ENCODE measurements at regions not wholly inside any gene's neighbourhood (a gene's known extent, or its start where the extent isn't known, plus 50 kb on each side); places are given as distances from the start of the nearest gene placed in this dataset.

DNA sequence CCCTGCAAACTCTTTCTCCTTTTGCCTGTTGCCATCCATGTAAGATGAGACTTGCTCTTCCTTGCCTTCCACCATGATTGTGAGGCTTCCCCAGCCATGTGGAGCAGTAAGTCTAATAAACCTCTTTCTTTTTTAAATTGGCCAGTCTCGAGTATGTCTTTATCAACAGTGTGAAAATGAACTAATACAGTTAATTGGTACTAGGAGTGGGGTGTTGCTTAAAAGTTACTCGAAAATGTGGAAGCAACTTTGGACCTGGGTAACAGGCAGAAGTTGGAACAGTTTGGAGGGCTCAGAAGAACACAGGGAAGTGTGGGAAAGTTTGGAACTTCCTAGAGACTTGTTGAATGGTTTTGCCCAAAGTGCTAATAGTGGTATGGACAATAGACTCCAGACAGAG lies 359.2 kb upstream of the KHDRBS2 start:
- no peak overlapping the region for H3K4me3 ChIP-seq (ENCODE audit: control insufficient read depth, low read depth, low read length)
- TF ChIP-seq, protein P1, sequence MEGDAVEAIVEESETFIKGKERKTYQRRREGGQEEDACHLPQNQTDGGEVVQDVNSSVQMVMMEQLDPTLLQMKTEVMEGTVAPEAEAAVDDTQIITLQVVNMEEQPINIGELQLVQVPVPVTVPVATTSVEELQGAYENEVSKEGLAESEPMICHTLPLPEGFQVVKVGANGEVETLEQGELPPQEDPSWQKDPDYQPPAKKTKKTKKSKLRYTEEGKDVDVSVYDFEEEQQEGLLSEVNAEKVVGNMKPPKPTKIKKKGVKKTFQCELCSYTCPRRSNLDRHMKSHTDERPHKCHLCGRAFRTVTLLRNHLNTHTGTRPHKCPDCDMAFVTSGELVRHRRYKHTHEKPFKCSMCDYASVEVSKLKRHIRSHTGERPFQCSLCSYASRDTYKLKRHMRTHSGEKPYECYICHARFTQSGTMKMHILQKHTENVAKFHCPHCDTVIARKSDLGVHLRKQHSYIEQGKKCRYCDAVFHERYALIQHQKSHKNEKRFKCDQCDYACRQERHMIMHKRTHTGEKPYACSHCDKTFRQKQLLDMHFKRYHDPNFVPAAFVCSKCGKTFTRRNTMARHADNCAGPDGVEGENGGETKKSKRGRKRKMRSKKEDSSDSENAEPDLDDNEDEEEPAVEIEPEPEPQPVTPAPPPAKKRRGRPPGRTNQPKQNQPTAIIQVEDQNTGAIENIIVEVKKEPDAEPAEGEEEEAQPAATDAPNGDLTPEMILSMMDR (conservative IDR thresholded peaks at IDR 0.05; ENCODE audit: control insufficient read depth, insufficient read depth, low read depth, low read length): no peak
- DNase-seq (ENCODE audit: low read depth): no peak

DNA sequence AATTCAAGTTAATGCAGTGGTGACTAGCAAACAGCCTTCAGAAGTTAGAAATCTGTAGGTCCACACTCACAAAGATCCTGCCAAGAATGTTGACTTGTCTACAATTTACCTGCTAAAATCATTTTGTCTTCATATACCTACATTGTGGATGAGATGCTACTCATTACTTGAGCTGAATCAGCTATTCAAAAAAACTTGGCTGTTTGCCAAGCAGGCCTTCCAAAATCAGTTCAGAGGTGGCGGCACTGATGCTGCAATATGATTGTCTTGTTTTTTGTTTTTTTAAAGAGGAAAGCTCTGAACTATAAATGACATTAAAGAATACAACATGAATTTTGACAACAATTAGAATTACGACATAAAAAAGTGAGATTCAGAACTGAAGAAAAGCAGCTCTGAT lies 354.7 kb upstream of the KHDRBS2 start:
- TF ChIP-seq, protein P1 (conservative IDR thresholded peaks at IDR 0.05; ENCODE audit: control insufficient read depth, insufficient read depth, low read depth, low read length): no peak
- no peak for DNase-seq (ENCODE audit: low read depth)
- H3K4me3 ChIP-seq (ENCODE audit: control insufficient read depth, low read depth, low read length): no peak overlapping the region

DNA sequence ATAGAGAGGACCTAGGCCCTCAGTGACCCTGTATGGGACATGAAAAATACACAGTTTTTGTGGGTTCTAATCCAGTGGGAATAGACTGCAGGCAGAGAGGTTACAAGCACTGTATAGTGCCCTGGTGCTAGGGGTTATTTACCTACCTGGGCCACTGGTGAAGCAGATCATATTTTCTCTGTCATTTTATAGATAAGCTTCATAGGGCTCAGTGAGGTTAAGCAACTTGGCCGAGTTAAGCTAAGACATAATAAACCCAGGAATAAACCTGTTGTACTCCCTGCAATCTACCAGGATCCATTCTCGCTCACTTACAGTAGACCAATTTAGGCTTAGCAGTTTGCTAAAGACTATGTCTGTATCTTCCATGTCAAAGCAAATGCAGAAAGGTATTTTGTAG lies 340.6 kb upstream of the KHDRBS2 start:
- TF ChIP-seq, protein P1 (conservative IDR thresholded peaks at IDR 0.05; ENCODE audit: control insufficient read depth, insufficient read depth, low read depth, low read length): no peak

DNA sequence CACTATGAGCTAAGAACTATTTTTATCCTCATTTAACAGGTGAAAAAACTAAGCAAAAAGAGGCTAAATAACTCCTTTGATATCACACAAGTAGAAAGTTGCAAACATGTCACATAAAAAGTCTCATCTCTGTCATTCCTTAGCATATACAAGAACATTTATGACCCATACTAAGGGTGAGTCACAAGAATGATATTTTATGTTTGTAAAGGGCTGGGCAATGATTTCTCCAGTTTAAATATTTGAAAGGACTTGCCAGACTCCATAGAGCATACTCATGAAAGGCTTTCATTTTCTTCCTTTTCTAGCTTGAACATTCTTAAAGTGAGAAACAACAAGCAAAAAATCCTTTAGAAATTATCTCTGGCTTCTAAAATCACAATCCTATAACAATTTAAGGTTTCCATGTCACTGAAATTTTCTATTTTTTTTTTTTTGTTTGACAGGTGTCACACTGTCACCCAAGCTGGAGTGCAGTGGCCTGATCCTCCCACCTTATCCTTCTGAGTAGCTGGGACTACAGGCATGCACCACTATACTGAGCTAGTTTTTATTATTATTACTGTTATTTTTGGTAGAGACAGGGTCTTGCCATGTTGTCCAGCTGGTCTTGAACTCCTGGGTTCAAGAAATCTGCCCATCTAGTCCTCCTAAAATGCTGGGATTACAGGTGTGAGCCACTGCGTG lies 338.0 kb upstream of the KHDRBS2 start:
- no peak for DNase-seq (ENCODE audit: low read depth)
- no peak overlapping the region for H3K4me3 ChIP-seq (ENCODE audit: control insufficient read depth, low read depth, low read length)
- TF ChIP-seq, protein P1 (conservative IDR thresholded peaks at IDR 0.05; ENCODE audit: control insufficient read depth, insufficient read depth, low read depth, low read length): no peak

More for the DNA sequence above, 340.6 kb upstream of the KHDRBS2 start:
- H3K4me3 ChIP-seq (ENCODE audit: control insufficient read depth, low read depth, low read length): no peak overlapping the region
- no peak for DNase-seq (ENCODE audit: low read depth)

DNA sequence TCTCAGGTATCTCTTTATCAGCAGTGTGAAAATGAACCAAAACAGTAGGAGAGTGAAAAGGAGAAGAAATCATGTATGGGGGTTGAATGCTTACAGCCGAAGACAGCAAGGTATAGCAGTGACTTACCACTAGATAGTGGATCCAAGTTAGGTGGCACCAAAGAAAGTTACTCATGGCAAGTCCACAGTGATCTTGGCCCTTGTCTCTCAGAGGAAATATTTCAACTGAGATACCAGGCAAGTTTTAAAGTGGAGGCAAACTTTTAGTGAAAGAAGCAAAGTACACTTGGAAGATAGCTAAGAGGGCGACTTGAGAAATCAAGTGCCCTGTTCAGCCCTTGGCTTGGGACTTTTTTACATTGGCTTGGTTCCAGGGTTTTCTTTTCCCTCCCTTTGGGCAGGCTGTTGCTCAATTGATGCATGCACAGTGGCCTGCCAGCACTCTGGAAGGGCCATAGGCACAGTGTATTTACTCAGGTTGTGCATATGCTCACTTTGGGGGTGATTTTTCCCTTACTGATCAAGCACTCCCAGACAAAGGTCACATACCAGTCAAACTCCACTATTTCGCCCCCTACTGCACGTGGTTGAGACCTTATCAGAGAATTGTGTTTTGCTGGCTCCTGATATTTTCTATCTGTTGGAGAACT lies 329.5 kb upstream of the KHDRBS2 start:
- DNase-seq (ENCODE audit: low read depth): no peak
- H3K4me3 ChIP-seq (ENCODE audit: control insufficient read depth, low read depth, low read length): no peak overlapping the region
- TF ChIP-seq, protein P1 (conservative IDR thresholded peaks at IDR 0.05; ENCODE audit: control insufficient read depth, insufficient read depth, low read depth, low read length): no peak

DNA sequence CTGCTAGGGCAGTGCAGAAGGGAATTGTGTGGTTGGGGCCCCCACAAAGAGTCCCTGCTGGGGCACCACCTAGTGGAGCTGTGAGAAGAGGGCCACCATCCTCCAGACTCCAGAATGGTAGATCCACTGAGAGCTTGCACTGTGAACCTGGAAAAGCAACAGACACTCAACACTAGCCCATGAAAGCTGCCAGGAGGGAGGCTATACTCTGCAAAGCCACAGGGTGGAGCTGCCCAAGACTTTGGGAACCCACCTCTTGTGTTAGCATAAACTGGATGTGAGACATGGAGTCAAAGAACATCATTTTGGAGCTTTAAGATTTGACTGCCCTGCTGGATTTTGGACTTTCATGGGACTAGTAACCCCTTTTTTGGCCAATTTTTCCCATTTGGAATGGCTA lies 328.4 kb upstream of the KHDRBS2 start:
- DNase-seq (ENCODE audit: low read depth): no peak
- TF ChIP-seq, protein P1 (conservative IDR thresholded peaks at IDR 0.05; ENCODE audit: control insufficient read depth, insufficient read depth, low read depth, low read length): no peak
- no peak overlapping the region for H3K4me3 ChIP-seq (ENCODE audit: control insufficient read depth, low read depth, low read length)
